H1 (cell line): ENCODE measurements at regions not wholly inside any gene's neighbourhood (a gene's known extent, or its start where the extent isn't known, plus 50 kb on each side); places are given as distances from the start of the nearest gene placed in this dataset.

Experiments
- CTCF ChIP-seq, 3 experiments: IDR thresholded peaks; 1 replicate in 2 of 3; 2 replicates in 1 of 3; pipeline versions ENCODE4 v1.5.1 to v1.6.1; 2011; ENCODE audit warnings: low read length in 3 of 3, mild to moderate bottlenecking in 3 of 3, inconsistent platforms in 2 of 3, low read depth in 1 of 3, moderate library complexity in 1 of 3; ENCODE audit not compliant: insufficient read depth in 1 of 3; ENCODE audit errors: control extremely low read depth in 1 of 3
- EZH2 ChIP-seq: fragments of 200-600 bp; sonication (generic); IDR thresholded peaks from 2 replicates; pipeline ENCODE4 v1.7.1; 2012; ENCODE audit warnings: low read depth, mild to moderate bottlenecking, moderate library complexity, low read length, inconsistent platforms; ENCODE audit not compliant: severe bottlenecking
- POLR2AphosphoS5 ChIP-seq: IDR thresholded peaks from 2 replicates; pipeline ENCODE4 v1.6.1; 2011; ENCODE audit warnings: low read depth, low read length
- SP1 ChIP-seq: IDR thresholded peaks from 2 replicates; pipeline ENCODE4 v1.6.1; 2011; ENCODE audit warnings: low read depth, low read length

DNA sequence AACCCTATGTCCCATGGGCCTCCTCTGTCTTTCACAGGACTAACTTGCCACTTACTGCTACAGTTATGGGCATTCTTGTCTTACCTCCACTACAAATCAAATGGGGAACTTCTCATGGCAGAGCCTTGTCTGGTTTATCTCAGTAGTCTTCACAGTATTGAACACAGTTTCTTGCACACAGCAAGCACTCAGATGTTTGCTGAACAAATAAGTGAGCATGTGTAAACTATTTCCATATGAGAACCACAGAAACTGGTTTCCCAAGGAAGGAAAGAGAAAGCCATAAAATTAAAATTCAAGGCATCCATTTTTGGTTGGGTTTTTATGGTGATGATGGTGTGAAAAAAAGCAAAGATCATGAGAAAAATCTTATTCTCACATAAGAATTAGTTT, 189.2 kb downstream of the MEX3B start:
- no peak for TF ChIP-seq CTCF (IDR thresholded peaks at IDR 0.05; ENCODE audit: control extremely low read depth in 1 of 3, insufficient read depth in 1 of 3, low read depth in 1 of 3, low read length in 3 of 3)
- TF ChIP-seq POLR2AphosphoS5 = no peak
- no peak for TF ChIP-seq EZH2
- TF ChIP-seq SP1 = no peak
